GM12878 (cell line): ENCODE measurements at regions not wholly inside any gene's neighbourhood (a gene's known extent, or its start where the extent isn't known, plus 50 kb on each side); places are given as distances from the start of the nearest gene placed in this dataset.

Source experiments
- ATAC-seq: fragments of 200-7000 bp; cut with Tn5 transposase; 3 replicates; pipeline ENCODE4 v1.9.1; 2020; ENCODE audit warnings: mild to moderate bottlenecking, moderate library complexity
- BruUV-seq: library from RNA; stranded (reverse); fragments of 400-500 nt; replicated peaks from 2 replicates; lab custom pipeline; 2021; lab: Mats Ljungman, UMichigan
- CTCF ChIA-PET: fragments of 300-600 bp; sonication (Branson Sonifier 250); formaldehyde crosslinking; extraction: SDS; loops from one replicate; lab custom pipeline; 2021; ENCODE audit warnings: inconsistent platforms; lab: Yijun Ruan, JAX
- POLR2A ChIA-PET: fragments of 350-600 bp; formaldehyde crosslinking; extraction: SDS; loops from one replicate; lab custom pipeline; 2021; ENCODE audit warnings: inconsistent platforms; lab: Charles Lee
- RAD21 ChIA-PET: fragments of 300-600 bp; sonication (Branson Sonifier 250); formaldehyde crosslinking; loops from one replicate; lab custom pipeline; 2023; ENCODE audit warnings: antibody characterized with exemption; ENCODE audit not compliant: unreplicated experiment; lab: Charles Lee
- SMC1A ChIA-PET: fragments of 300-600 bp; sonication (Branson Sonifier 250); formaldehyde crosslinking; loops from one replicate; lab custom pipeline; 2023; ENCODE audit not compliant: unreplicated experiment, uncharacterized antibody; lab: Charles Lee
- DNase-seq: peaks from one replicate; pipeline ENCODE4 v3.0.0-alpha.2; 2011; ENCODE audit warnings: low read depth, low spot score
- FAIRE-seq: peaks from 3 replicates; lab custom pipeline; 2011; peaks lifted over from hg19 to GRCh38; lab: Jason Lieb, UNC
- H2AFZ ChIP-seq: 2 replicates; pipeline ENCODE4 v1.6.0; 2011; ENCODE audit warnings: low read depth, low read length, control low read depth; ENCODE audit not compliant: control insufficient read depth
- H3K27ac ChIP-seq: 2 replicates; pipeline ENCODE4 v1.5.1; 2011; ENCODE audit warnings: control low read depth; ENCODE audit not compliant: control insufficient read depth, insufficient read depth
- H3K27me3 ChIP-seq, 2 experiments: replicated peaks in 1 of 2; 2 replicates each; pipeline versions ENCODE4 v1.6.0 to v1.6.1; 2011; ENCODE audit warnings: low read length in 1 of 2; ENCODE audit not compliant: control insufficient read depth in 2 of 2, insufficient read depth in 2 of 2
- H3K36me3 ChIP-seq, 2 experiments: 2 replicates each; pipeline ENCODE4 v1.5.1; 2011; ENCODE audit warnings: low read length in 1 of 2; ENCODE audit not compliant: control insufficient read depth in 2 of 2, insufficient read depth in 2 of 2
- H3K4me1 ChIP-seq: 2 replicates; pipeline ENCODE4 v1.6.1; 2011; ENCODE audit warnings: mild to moderate bottlenecking, low read length, moderate library complexity, mixed read lengths; ENCODE audit not compliant: control insufficient read depth, insufficient read depth
- H3K4me2 ChIP-seq: 2 replicates; pipeline ENCODE4 v1.6.0; 2011; ENCODE audit warnings: control low read depth; ENCODE audit not compliant: control insufficient read depth, insufficient read depth
- H3K4me3 ChIP-seq: fragments of 200-600 bp; sonication (generic); 2 replicates; pipeline ENCODE4 v1.5.1; 2016
- H3K79me2 ChIP-seq: 2 replicates; pipeline ENCODE4 v1.6.0; 2011; ENCODE audit warnings: low read length; ENCODE audit not compliant: control insufficient read depth, insufficient read depth
- H3K9ac ChIP-seq: 2 replicates; pipeline ENCODE4 v1.8.0; 2011; ENCODE audit warnings: low read length, control low read depth, mixed read lengths; ENCODE audit not compliant: control insufficient read depth, insufficient read depth
- H3K9me3 ChIP-seq: replicated peaks from 3 replicates; pipeline ENCODE4 v1.5.1; 2011; ENCODE audit warnings: mild to moderate bottlenecking, low read length; ENCODE audit not compliant: control insufficient read depth, insufficient read depth
- H4K20me1 ChIP-seq: 2 replicates; pipeline ENCODE4 v1.6.0; 2011; ENCODE audit not compliant: control insufficient read depth, insufficient read depth
- GATAD2B ChIP-seq: fragments of 450-650 bp; conservative IDR thresholded peaks from 2 replicates; pipeline ENCODE4 v1.6.1; 2017; ENCODE audit warnings: low read depth, mild to moderate bottlenecking, moderate library complexity
- HDGF ChIP-seq: fragments of 450-650 bp; IDR thresholded peaks from 2 replicates; pipeline ENCODE4 v1.6.1; 2016; ENCODE audit warnings: antibody characterized with exemption
- KLF5 ChIP-seq: fragments of 450-650 bp; IDR thresholded peaks from 2 replicates; pipeline ENCODE4 v1.6.1; 2014; ENCODE audit warnings: mild to moderate bottlenecking; ENCODE audit not compliant: partially characterized antibody
- MTA2 ChIP-seq: fragments of 450-650 bp; IDR thresholded peaks from 2 replicates; pipeline ENCODE4 v1.6.1; 2016; ENCODE audit warnings: low read depth, mild to moderate bottlenecking, moderate library complexity
- NFIC ChIP-seq: IDR thresholded peaks from 2 replicates; pipeline ENCODE4 v1.6.1; 2012; ENCODE audit warnings: low read depth, mild to moderate bottlenecking, inconsistent platforms, low read length, moderate library complexity
- SREBF1 ChIP-seq: IDR thresholded peaks from 2 replicates; pipeline ENCODE4 v1.6.1; 2012; ENCODE audit warnings: mild to moderate bottlenecking, low read length
- STAT3 ChIP-seq: IDR thresholded peaks from 2 replicates; pipeline ENCODE4 v1.6.1; 2011; ENCODE audit warnings: low read depth, low read length, improper control_type of control experiment
- USF2 ChIP-seq: IDR thresholded peaks from 2 replicates; pipeline ENCODE4 v1.6.1; 2011; ENCODE audit warnings: low read depth, low read length, improper control_type of control experiment, borderline replicate concordance
- ZBTB33 ChIP-seq: fragments of 450-650 bp; IDR thresholded peaks from 2 replicates; pipeline ENCODE4 v1.6.1; 2017; ENCODE audit warnings: mild to moderate bottlenecking
- WGBS: methylation state at CpG from one replicate; pipeline ENCODE4 v1.1.6; 2016; ENCODE audit warnings: low lambda C conversion rate; ENCODE audit not compliant: insufficient replicate concordance, insufficient coverage; ENCODE audit errors: missing lambda C conversion rate; 5-methylcytosine and 5-hydroxymethylcytosine counted together
- in situ Hi-C: fragments of 300-500 bp; cut with MboI; formaldehyde crosslinking; loops from 9 replicates; pipeline ENCODE4 v1.14.3; 2018; ENCODE audit warnings: mixed read lengths
- intact Hi-C: fragments of 100-400 bp; cut with micrococcal nuclease; formaldehyde crosslinking; loops from one replicate; pipeline ENCODE4 v1.14.2; 2022; ENCODE audit not compliant: unreplicated experiment
- TF ChIP-seq, protein P1 (sequence below): fragments of 450-650 bp; IDR thresholded peaks from 2 replicates; pipeline ENCODE4 v1.6.1; 2018; ENCODE audit warnings: borderline replicate concordance, mild to moderate bottlenecking; ENCODE audit not compliant: partially characterized antibody

DNA sequence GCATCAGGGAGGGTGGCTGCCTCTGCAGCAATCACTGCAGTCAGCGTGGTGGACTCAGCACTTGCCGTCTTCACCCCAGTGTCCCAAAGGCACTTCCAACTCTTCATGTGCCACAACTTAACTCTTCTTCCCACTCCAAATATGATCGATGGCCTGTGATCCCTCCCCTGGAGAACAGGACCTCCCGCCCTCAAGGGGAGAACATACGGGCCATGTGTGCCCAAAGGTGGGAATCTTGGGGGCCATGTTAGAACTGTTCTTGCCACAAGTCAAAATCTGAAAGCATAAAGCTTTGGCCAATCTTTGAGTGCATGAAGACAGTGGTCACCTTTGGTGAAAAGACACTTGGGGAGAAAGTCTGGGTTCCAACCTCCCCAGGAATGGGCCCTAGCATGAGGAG, 368.5 kb upstream of the MGMT start:
- SMC1A ChIA-PET = no interaction called here

More for the DNA sequence above, 368.5 kb upstream of the MGMT start:
- POLR2A ChIA-PET = no interaction called here
- DNase-seq (no peak), FAIRE-seq (no peak), ATAC-seq (no peak)
- H3K4me2 ChIP-seq = no peak overlapping the region
- 45% methylated on average over 5 of the region's 5 CpGs for WGBS
- no peaks in the 10 kb centered on the region for H3K36me3 ChIP-seq
- no peaks in the 10 kb centered on the region for H3K79me2 ChIP-seq
- no peak overlapping the region for H2AFZ ChIP-seq
- RAD21 ChIA-PET = no interaction called here
- intact Hi-C loops = no loop called here
- no peaks in the 10 kb centered on the region for H4K20me1 ChIP-seq
- no peak overlapping the region for H3K4me3 ChIP-seq
- H3K27ac ChIP-seq = no peak overlapping the region
- no TSS peak for BruUV-seq
- H3K9ac ChIP-seq = no peak overlapping the region
- TF ChIP-seq ZBTB33 = no peak
- no peak for TF ChIP-seq NFIC
- TF ChIP-seq USF2 = no peak
- no peak for TF ChIP-seq GATAD2B
- TF ChIP-seq STAT3 = no peak
- no peak for TF ChIP-seq KLF5
- TF ChIP-seq MTA2 = no peak
- no peak for TF ChIP-seq HDGF
- no peak for TF ChIP-seq SREBF1
- TF ChIP-seq, protein P1, sequence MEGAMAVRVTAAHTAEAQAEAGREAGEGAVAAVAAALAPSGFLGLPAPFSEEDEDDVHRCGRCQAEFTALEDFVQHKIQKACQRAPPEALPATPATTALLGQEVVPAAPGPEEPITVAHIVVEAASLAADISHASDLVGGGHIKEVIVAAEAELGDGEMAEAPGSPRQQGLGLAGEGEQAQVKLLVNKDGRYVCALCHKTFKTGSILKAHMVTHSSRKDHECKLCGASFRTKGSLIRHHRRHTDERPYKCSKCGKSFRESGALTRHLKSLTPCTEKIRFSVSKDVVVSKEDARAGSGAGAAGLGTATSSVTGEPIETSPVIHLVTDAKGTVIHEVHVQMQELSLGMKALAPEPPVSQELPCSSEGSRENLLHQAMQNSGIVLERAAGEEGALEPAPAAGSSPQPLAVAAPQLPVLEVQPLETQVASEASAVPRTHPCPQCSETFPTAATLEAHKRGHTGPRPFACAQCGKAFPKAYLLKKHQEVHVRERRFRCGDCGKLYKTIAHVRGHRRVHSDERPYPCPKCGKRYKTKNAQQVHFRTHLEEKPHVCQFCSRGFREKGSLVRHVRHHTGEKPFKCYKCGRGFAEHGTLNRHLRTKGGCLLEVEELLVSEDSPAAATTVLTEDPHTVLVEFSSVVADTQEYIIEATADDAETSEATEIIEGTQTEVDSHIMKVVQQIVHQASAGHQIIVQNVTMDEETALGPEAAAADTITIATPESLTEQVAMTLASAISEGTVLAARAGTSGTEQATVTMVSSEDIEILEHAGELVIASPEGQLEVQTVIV = no peak
- TF ChIP-seq, all 136 proteins: peak for 0
- Histone ChIP-seq H3K4me1 (no peaks in the 10 kb centered on the region), H3K9me3 (no peaks in the 10 kb centered on the region), H3K27me3 (no peaks in the 10 kb centered on the region)
- CTCF ChIA-PET = no interaction called here
- in situ Hi-C loops = no loop called here
